Prostate gland (tissue), 2 donors: ENCODE measurements at regions not wholly inside any gene's neighbourhood (a gene's known extent, or its start where the extent isn't known, plus 50 kb on each side); places are given as distances from the start of the nearest gene placed in this dataset.

Source experiments
- POLR2A ChIP-seq: fragments of 450-650 bp; IDR thresholded peaks from one replicate; pipeline ENCODE4 v1.6.1; 2016; ENCODE audit warnings: antibody characterized with exemption, mild to moderate bottlenecking
- POLR2AphosphoS5 ChIP-seq: sonication (generic); formaldehyde crosslinking; IDR thresholded peaks from one replicate; pipeline ENCODE4 v1.6.1; 2017; ENCODE audit warnings: antibody characterized with exemption
- TF ChIP-seq, protein P1 (sequence below), 4 experiments: fragments of 200-600 bp in 2 of 4; fragments of 450-650 bp in 2 of 4; sonication (generic) in 2 of 4; IDR thresholded peaks; 1 replicate in 3 of 4; 2 replicates in 1 of 4; pipeline ENCODE4 v1.5.1; 2016 to 2019; ENCODE audit warnings: antibody characterized with exemption in 4 of 4, mild to moderate bottlenecking in 2 of 4, moderate library complexity in 2 of 4

DNA sequence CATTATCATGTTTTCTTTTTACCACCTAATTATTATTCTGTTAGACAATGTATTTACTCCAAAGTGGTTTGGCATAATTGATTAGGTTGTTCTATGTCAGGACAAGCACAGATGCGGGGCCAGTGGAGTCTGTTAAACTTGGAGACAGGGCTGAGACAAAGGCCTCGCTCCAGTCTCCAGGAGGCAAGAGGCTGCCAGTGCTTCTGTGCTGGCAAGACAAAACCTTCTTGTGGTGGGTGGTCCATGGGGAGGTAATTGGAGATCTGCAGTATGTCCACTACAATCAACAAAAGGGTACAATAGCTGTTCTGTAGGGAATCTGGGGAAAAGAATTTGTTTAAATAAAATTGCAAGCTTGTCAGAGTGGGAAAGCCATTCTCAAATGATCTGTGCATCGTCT, 677.2 kb upstream of the SLC35B3 start:
- TF ChIP-seq POLR2A (no peak), POLR2AphosphoS5 (no peak)
- TF ChIP-seq, protein P1, sequence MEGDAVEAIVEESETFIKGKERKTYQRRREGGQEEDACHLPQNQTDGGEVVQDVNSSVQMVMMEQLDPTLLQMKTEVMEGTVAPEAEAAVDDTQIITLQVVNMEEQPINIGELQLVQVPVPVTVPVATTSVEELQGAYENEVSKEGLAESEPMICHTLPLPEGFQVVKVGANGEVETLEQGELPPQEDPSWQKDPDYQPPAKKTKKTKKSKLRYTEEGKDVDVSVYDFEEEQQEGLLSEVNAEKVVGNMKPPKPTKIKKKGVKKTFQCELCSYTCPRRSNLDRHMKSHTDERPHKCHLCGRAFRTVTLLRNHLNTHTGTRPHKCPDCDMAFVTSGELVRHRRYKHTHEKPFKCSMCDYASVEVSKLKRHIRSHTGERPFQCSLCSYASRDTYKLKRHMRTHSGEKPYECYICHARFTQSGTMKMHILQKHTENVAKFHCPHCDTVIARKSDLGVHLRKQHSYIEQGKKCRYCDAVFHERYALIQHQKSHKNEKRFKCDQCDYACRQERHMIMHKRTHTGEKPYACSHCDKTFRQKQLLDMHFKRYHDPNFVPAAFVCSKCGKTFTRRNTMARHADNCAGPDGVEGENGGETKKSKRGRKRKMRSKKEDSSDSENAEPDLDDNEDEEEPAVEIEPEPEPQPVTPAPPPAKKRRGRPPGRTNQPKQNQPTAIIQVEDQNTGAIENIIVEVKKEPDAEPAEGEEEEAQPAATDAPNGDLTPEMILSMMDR (IDR thresholded peaks at IDR 0.05) = no peak
